Activated gamma-delta T cell treated with anti-CD3 and anti-CD28 coated beads, Interleukin-2, amount 50 U/mL, for 16 hours (primary cell): ENCODE measurements at regions not wholly inside any gene's neighbourhood (a gene's known extent, or its start where the extent isn't known, plus 50 kb on each side); places are given as distances from the start of the nearest gene placed in this dataset.

Experiments
- DNase-seq: peaks from one replicate; pipeline ENCODE4 v3.0.0-alpha.2; 2020; ENCODE audit warnings: low read depth

DNA sequence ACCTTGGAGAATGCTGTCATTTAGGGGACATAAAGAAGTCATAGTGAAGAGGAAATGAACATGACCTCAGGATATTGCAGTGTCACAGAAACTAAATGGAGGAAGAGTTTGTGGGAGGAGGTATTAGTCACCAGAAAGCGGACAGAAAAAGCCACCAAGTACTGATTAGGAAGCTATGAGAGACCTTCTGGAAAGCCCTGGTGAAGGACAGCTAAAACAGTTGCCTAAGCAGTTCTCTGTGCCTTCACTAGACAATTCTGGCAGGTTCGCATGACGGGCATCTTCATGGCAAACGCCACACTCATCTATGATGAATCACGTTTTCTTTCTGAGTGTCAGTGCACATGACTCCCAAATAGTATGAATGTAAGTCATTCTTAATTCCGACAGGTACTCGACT is 325.8 kb downstream of the C11orf87 start:
- no peak for DNase-seq

DNA sequence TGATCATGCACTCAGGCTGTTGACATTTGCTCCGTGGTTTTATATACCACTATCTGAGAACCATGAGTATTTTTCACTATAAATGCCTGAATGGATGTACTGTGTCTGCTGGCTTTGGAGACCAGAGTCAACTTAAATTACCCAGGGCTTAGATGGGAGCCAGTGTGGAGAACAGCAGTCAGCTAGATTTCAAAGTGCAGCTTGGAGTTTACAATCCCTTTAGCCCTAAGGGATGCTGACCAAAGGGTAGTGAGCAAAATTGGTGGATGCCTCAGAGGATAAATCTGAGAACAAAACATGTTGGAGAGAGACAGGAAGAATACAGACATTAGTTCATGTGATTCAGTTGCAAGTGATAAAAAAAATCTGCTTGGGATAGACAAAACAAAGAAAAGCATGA is 327.5 kb downstream of the C11orf87 start:
- no peak for DNase-seq

GRCh38 chr11:109750964-109751363 is 329.0 kb downstream of the C11orf87 start:
- DNase-seq, result no peak

DNA sequence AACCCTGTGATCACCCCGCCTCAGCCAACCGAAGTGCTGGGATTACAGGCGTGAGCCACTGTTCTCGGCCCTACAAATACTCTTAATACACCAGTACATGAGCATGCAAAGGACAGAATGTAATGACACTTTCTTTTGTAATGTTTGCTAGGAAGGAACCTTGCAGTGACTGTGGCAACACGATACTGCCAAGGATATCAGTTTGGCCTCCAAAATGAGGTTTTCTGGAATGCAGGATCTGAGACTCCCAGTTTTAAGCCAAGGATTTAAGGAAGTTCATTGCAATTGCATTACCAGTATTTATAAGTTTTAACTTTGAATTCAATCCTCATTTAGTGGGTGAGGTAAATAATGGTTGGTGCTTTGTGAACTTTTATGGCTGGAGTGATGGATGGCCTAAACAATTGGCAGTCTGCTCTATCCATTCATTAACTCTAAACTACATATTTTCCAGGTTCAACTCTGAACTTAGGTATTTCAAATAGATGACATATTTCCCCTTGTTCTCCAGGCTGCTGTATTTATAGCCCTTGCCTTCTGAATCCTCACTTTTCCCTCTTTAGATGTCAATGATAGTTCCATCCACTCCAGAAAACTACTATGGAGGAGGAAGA is 330.3 kb downstream of the C11orf87 start:
- DNase-seq, result no peak

- DNase-seq, result no peak
These were observed 334.5 kb downstream of the C11orf87 start for GRCh38 chr11:109756521-109756920.

- no peak for DNase-seq
These were observed 335.0 kb downstream of the C11orf87 start for GRCh38 chr11:109756951-109757350.

- DNase-seq, result no peak
These were observed 330.6 kb upstream of the ZC3H12C start for GRCh38 chr11:109762546-109762945.

DNA sequence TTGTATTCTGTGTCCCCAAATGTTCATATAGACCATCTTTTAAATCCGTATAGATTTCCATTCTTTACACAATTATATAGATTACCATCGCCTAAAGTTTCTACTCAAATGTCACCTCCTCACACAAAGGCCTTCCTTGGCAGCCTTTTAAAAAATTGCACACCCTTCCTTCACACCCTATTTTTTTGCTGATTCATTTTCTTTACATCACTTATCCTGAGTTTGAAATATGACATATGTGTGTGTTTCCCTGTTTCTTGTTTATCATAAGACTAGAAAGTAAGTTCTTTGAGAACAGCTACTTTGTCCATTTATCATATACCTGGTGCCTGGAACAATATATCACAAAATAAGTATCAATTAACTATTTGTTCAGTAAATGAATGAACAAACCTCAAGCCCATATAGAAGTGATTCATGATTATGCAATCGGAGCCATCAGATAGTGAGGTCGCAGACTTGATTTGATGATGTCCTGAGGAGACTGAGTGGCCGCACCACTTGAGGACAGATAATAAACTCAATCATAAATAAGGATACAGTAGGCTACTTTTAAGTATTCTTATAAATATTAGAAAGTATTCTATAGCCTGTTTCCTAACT is 327.4 kb upstream of the ZC3H12C start:
- no peak for DNase-seq

GRCh38 chr11:109769858-109770257 is 323.3 kb upstream of the ZC3H12C start:
- no peak for DNase-seq

DNA sequence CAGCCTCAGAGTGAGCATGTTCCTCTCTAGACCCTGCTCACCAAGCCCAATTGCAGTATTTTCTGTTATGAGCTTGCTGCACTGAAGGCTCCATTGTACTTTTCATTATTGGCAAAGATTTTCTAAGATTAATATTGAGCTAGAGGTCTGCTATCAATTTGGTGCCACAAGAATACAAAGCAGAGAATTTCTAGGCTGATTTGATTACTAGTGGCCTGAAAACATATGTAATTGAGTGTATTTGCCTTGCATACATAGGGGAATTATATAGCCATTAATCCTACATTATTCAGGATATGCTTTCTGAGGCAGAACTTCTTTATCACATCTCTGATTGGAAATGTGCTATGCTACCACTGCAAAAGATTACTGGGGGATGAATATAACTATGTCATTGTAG is 322.9 kb upstream of the ZC3H12C start:
- DNase-seq, result no peak

DNA sequence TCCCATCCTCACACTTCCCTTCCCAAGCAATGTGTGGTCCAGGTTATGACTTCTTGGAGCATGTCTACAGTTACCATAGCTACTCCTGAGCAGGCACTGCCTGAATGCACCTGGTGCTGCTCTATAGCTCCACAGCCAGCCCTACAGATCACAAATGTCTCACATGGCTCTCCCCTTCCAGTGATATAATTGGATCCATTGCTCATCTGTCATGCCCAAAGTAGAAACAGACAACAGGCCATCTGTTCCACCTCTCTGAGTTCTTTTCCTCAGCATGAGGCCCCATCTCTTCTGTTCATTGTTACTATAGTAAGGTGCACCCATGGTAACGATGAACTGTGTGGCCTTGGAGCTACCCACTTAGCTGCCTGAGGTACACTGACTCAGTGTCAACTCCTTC is 320.3 kb upstream of the ZC3H12C start:
- DNase-seq, result no peak

- DNase-seq, result no peak
These were observed 317.5 kb upstream of the ZC3H12C start for GRCh38 chr11:109775686-109776085.

DNA sequence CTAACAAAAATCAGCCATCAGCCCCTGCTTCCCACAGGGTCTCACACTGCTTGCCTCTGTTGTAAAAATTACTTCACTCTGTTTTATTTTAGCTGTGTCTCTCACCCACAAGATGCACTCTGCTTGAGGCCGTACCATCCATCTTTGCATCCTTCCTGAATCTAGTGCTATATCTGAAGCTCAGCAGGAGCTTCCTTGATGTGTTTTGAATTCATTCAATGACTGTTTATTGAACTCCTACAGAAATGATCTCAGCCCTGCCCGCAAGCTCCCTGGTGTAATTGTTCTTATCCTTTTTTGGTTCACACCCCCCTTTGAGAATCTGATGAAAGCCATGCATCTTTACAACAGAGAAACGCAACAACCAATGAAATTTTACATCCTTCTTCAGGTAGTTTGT is 310.2 kb upstream of the ZC3H12C start:
- DNase-seq, result no peak

GRCh38 chr11:109783840-109784239 is 309.4 kb upstream of the ZC3H12C start:
- DNase-seq, result no peak

DNA sequence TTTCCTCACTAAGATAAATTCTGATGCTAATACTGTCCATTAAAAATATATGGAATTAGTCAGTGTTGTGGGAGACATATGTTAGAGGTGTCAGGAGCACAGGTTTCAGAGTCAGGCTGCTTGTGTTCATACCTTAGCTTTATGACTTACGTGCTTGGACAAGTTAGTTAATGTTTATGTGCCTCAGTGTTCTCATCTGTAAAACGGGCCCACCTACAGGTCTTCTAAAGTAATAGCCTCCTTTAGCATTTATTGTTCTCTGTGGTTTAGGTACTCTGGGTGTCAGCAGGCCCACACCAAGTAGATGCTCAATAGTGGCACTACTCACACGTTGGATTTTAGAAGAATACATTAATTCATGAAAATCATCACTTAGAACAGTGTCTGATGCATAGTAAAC is 308.7 kb upstream of the ZC3H12C start:
- DNase-seq, result no peak

DNA sequence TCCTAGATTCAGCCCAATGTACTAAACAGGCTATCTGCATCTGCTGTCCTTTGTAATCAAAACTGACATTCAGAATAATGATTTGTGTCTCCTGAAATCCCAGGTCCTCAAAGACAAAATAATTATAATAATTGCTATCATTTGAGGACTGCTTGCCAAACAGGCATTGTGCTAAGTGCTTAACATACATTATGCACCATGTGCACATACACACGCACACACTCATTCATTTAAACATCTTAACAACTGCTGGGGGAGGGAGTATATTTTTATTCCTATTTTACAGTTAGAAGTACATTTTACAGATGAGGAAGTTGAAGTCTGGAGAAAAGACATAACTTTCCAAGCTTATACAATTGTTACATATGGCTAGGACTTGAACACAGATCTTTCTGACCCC is 308.0 kb upstream of the ZC3H12C start:
- no peak for DNase-seq

DNA sequence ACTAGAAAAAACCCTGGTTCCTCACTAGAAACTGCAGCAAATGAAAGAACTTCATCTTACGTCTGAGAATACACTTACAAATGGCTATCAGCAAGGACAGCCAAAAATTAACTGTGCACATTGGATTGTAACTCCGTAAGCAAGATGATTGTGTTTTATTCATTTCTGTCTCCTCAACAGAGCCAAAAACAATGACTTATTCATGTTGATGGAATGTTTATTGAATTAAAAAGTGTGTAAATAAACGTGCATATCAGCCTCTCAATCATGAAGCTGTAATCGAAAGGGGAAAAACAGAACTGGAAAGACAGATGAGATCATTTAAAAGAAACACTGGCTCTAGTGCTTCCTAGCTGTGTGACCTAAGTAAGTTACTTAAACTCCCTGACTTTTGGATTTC is 307.5 kb upstream of the ZC3H12C start:
- no peak for DNase-seq

GRCh38 chr11:109788948-109789490 is 304.2 kb upstream of the ZC3H12C start:
- DNase-seq, result no peak

GRCh38 chr11:109789901-109790300 is 303.3 kb upstream of the ZC3H12C start:
- DNase-seq, result no peak

DNA sequence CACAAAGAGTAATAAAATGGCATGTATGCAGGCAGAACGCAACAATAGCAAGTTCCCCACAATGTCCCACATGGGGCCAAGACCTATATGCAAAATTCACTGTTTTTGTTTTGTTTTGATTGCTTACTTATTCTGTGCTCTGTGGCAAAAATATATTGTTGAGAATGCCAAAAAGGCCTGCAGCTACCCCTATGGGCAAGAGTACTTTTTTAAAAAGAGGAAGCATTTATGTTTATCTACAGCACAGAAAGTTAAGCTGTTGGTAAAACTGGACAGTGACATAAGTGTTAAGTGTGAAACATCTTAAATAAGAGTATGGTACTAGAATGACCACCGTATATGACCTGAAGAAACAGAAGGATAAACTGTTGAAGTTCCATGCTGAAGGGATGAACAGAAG is 301.9 kb upstream of the ZC3H12C start:
- DNase-seq, result no peak

DNA sequence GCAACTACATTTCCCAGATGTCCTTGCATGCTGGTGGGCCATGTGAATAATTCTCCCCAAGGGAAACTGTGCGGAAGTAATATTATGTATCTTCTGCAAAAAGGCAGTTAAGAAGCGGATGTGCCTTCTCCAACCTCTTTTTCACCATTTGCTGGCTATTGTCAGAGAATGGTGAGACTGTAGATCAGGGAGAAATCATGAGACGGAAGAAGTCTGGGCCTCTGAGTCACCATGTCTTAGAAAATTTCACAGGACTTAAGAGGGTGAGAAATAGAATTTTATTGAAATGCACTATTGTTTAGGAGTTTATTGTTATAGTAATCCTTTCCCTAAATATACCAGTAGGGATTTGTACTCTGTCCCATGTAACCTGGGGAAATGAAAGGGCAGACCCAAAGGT is 298.7 kb upstream of the ZC3H12C start:
- DNase-seq, result no peak

DNA sequence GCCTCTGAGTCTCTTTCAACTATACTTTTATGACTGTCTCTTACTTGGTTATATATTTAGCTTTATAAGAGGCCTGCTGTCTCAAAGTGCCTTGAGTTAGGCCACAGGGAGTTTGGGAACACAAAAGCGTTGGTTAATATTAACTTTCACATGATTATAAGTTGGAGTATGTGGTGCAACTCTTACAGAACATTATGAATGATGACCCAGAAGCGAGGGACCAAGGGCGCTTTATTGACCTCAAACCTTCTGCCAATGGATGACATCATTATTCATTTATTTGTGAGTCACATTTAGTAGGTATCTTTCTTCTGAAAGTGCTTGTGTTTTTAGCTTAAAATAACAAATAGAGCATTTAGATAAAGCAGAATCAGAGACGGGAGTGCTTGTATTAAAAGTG is 298.0 kb upstream of the ZC3H12C start:
- no peak for DNase-seq

- no peak for DNase-seq
These were observed 296.9 kb upstream of the ZC3H12C start for GRCh38 chr11:109796253-109796652.

- no peak for DNase-seq
These were observed 294.7 kb upstream of the ZC3H12C start for GRCh38 chr11:109798521-109798920.
